Glutamatergic neuron (in vitro differentiated cells): ENCODE measurements at regions not wholly inside any gene's neighbourhood (a gene's known extent, or its start where the extent isn't known, plus 50 kb on each side); places are given as distances from the start of the nearest gene placed in this dataset.

Experiments used
- DNase-seq: peaks from one replicate; pipeline ENCODE4 v3.0.0; 2022
- H3K27ac Mint-ChIP-seq: one replicate; pipeline ENCODE4 v1.8.0; 2020; ENCODE audit warnings: mild to moderate bottlenecking, mixed read lengths, inconsistent platforms; ENCODE audit not compliant: unreplicated experiment
- H3K27me3 Mint-ChIP-seq: one replicate; pipeline ENCODE4 v1.8.0; 2020; ENCODE audit warnings: mild to moderate bottlenecking, moderate library complexity, mixed read lengths, inconsistent platforms; ENCODE audit not compliant: unreplicated experiment
- H3K36me3 Mint-ChIP-seq: one replicate; pipeline ENCODE4 v1.8.0; 2020; ENCODE audit warnings: mild to moderate bottlenecking, mixed read lengths, inconsistent platforms; ENCODE audit not compliant: unreplicated experiment
- H3K4me1 Mint-ChIP-seq: one replicate; pipeline ENCODE4 v1.8.0; 2020; ENCODE audit warnings: mild to moderate bottlenecking, low read depth, mixed read lengths, inconsistent platforms; ENCODE audit not compliant: unreplicated experiment
- H3K4me3 Mint-ChIP-seq: one replicate; pipeline ENCODE4 v1.8.0; 2020; ENCODE audit warnings: mild to moderate bottlenecking, mixed read lengths, inconsistent platforms; ENCODE audit not compliant: unreplicated experiment
- H3K9me3 Mint-ChIP-seq: one replicate; pipeline ENCODE4 v1.8.0; 2020; ENCODE audit warnings: mild to moderate bottlenecking, moderate library complexity, mixed read lengths, inconsistent platforms; ENCODE audit not compliant: unreplicated experiment
- TF ChIP-seq, protein P1 (sequence below): fragments of 200-600 bp; sonication (generic); IDR thresholded peaks from one replicate; pipeline ENCODE4 v1.5.0; 2021; ENCODE audit not compliant: partially characterized antibody, unreplicated experiment

DNA sequence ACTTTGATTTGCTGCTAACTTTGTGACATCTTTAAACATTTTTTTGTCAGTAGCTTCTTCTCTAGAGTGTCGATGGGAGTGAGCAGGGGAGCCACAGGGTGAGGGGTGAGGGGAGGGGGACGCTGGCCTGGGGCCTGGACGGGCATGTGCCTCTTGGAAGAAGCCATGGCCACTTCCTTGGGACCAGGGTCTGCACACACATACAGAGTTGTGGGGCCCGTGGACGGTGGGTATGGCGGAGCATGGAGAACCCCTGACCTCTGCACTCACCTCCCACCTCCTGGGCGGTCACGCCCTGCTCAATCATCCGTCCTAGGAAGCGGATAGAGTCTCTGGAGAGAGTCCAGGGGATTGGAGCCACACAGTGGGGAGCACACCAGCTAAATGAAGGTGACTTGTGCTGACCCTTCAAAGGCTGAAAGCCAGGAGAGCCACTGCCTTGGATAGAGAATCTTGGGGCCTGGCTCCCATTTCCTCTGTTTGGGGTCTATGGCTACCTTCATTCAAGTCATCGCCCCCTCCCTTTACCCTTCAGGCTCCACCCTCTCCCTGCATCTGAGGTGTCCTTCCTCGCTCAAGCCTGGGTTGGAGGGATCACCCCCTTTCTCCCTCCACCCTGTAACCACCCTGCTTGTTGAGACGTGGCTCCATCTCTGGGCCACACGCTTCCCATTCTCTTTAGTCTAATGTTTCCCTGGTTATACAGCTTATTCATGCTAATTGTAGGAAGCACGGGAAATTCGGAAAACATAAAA, 63.9 kb upstream of the HAAO start:
- DNase-seq, result no peak
- peaks cover 3% of the 10 kb centered on the region for H3K9me3 Mint-ChIP-seq
- H3K27ac Mint-ChIP-seq, result no peak overlapping the region
- H3K27me3 Mint-ChIP-seq, result peaks cover 3% of the 10 kb centered on the region
- no peaks in the 10 kb centered on the region for H3K36me3 Mint-ChIP-seq
- H3K4me1 Mint-ChIP-seq, result peaks cover 11% of the 10 kb centered on the region
- no peak overlapping the region for H3K4me3 Mint-ChIP-seq
- TF ChIP-seq, protein P1, sequence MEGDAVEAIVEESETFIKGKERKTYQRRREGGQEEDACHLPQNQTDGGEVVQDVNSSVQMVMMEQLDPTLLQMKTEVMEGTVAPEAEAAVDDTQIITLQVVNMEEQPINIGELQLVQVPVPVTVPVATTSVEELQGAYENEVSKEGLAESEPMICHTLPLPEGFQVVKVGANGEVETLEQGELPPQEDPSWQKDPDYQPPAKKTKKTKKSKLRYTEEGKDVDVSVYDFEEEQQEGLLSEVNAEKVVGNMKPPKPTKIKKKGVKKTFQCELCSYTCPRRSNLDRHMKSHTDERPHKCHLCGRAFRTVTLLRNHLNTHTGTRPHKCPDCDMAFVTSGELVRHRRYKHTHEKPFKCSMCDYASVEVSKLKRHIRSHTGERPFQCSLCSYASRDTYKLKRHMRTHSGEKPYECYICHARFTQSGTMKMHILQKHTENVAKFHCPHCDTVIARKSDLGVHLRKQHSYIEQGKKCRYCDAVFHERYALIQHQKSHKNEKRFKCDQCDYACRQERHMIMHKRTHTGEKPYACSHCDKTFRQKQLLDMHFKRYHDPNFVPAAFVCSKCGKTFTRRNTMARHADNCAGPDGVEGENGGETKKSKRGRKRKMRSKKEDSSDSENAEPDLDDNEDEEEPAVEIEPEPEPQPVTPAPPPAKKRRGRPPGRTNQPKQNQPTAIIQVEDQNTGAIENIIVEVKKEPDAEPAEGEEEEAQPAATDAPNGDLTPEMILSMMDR, result no peak

DNA sequence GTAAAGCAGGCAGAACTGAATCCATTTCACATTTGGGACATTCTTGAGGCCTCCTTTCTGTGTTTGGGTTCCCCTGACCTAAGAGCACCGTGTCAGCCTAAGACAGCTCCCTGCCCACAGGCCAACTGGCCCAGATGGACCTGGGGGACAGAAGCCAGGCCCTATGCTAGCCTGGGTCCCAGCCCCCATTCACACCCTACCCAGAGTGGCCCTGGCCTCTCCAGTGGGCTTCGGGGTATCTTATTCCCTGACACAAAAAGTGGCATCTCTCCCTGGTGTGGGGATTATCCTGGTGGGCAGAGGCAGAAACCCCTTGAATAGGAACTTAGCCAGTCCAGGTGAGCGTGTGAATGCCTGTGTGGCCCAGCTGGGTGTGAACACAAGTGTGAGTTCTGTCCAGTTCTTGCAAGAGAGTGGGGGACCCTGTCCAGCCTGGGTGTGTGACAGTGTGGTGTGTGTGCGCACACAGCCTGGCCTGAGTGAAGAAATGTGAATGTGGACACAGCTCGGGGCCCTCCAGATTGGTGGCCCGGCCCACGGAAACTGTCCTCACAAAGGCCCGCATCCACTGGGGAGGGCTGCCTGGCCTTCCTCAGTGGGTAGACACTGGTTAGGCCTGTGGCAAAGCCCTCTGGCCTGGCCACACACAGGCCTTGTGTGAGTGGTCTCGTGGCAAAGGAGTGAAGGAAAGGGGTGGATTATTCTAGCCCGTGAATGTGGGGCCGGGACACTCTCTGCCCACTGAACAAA, 63.0 kb upstream of the HAAO start:
- H3K27me3 Mint-ChIP-seq, result peaks cover 3% of the 10 kb centered on the region
- H3K4me3 Mint-ChIP-seq, result no peak overlapping the region
- no peak for DNase-seq
- TF ChIP-seq, protein P1, result no peak
- H3K27ac Mint-ChIP-seq, result no peak overlapping the region
- H3K36me3 Mint-ChIP-seq, result no peaks in the 10 kb centered on the region
- H3K4me1 Mint-ChIP-seq, result peaks cover 11% of the 10 kb centered on the region
- H3K9me3 Mint-ChIP-seq, result peaks cover 3% of the 10 kb centered on the region

DNA sequence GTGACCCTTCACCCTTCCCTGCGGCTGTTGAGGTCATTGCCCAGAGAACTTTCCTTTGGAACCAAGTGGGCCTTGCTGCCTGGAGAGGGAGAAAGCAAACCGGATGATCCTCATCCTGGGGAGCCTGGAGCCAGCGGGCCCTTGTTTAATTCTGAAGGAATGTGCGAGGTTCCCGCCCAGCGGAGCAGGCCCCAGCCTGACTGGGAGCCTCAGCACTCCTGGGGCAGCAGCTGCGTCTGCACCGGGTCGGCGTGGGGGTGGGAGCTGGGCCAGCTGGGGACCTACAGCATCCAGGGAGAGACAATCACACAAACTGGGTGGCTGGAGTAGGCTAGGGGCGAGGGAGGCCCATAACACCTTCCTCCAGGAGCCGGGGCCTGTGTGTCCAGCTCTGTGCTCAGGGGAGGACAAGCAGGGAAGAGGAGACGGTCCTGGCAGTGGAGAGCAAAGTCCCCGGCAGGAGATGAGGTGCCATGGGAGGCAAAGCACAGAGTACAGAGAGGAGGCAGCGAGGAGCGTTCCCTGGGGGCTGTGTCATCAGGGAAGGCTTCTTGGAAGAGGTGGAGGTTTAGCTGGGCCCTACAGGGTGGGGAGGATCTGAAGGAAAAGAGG, 61.9 kb upstream of the HAAO start:
- TF ChIP-seq, protein P1, result no peak
- Mint-ChIP-seq H3K27me3 (peaks cover 3% of the 10 kb centered on the region), H3K9me3 (peaks cover 3% of the 10 kb centered on the region), H3K4me3 (no peak overlapping the region), H3K36me3 (no peaks in the 10 kb centered on the region), H3K27ac (no peak overlapping the region), H3K4me1 (peaks cover 11% of the 10 kb centered on the region)
- DNase-seq, result no peak

DNA sequence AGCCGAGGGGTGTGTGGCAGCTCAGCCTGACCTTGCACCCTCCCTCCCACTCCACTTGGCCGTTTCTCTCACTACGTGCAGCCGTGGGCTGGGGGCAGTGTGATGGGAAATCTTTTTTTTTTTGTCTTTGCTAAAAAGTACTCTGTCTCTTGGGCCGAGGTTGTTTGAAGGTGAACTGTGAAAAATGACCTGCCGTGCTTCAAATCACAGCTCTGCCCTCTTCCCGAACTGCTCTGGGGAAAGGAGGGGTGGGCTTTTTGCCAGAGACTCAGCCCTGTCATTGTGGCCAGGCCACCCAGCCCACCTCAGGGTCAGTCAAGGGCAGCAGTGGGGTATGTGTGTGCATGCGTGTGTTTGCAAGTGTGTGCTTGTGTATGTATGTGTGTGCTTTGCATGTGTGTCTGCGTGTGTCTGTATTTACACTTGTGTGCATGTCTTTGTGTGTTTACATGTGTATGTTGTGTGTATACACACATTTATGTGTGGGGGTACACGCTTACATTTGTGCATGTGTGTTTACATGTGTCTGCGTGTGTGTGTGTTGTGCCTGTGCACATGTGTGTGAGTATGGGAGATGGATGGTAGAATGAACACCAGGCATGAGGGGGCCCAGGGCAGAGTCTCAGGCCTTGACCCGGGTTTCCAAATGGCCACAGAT, 61.3 kb upstream of the HAAO start:
- H3K9me3 Mint-ChIP-seq, result peaks cover 3% of the 10 kb centered on the region
- H3K4me1 Mint-ChIP-seq, result peaks cover 11% of the 10 kb centered on the region
- H3K4me3 Mint-ChIP-seq, result no peak overlapping the region
- peaks cover 3% of the 10 kb centered on the region for H3K27me3 Mint-ChIP-seq
- no peak for DNase-seq
- no peak overlapping the region for H3K27ac Mint-ChIP-seq
- TF ChIP-seq, protein P1, result no peak
- no peaks in the 10 kb centered on the region for H3K36me3 Mint-ChIP-seq
